Upper lobe of left lung (tissue), 6 donors: ENCODE measurements at regions not wholly inside any gene's neighbourhood (a gene's known extent, or its start where the extent isn't known, plus 50 kb on each side); places are given as distances from the start of the nearest gene placed in this dataset.
A peak's percentile ranks its signal among the peaks of the same experiment; 100 is the strongest.

ENCODE experiments used
- ATAC-seq, 2 donors: fragments of 200-7000 bp; cut with Tn5 transposase; one replicate each; pipeline ENCODE4 v1.9.1; 2022; ENCODE audit warnings: mild to moderate bottlenecking in 2 of 2, moderate library complexity in 2 of 2; ENCODE audit not compliant: low FRiP score in 2 of 2
- DNase-seq, 2 donors: peaks; one replicate each; pipeline ENCODE4 v3.0.0-alpha.2; 2019 to 2020
- H3K27ac ChIP-seq, 4 donors: fragments of 200-600 bp; sonication (generic); one replicate each; pipeline ENCODE4 v1.5.1; 2016 to 2019
- H3K27me3 ChIP-seq, 4 donors: fragments of 200-600 bp; sonication (generic); one replicate each; pipeline ENCODE4 v1.5.1; 2017 to 2019
- H3K36me3 ChIP-seq, 4 donors: fragments of 200-600 bp; sonication (generic); one replicate each; pipeline ENCODE4 v1.5.1; 2016 to 2019
- H3K4me1 ChIP-seq, 4 donors: fragments of 200-600 bp; sonication (generic); one replicate each; pipeline ENCODE4 v1.5.1; 2018 to 2019
- H3K4me3 ChIP-seq, 4 donors: fragments of 200-600 bp; sonication (generic); one replicate each; pipeline ENCODE4 v1.5.1; 2017 to 2019; ENCODE audit warnings: mild to moderate bottlenecking in 2 of 4, moderate library complexity in 1 of 4
- H3K9me3 ChIP-seq, 4 donors: fragments of 200-600 bp; sonication (generic); one replicate each; pipeline ENCODE4 v1.5.1; 2018 to 2019
- CTCF ChIP-seq, 6 experiments: fragments of 450-650 bp in 4 of 6; fragments of 200-600 bp in 2 of 6; sonication (generic) in 2 of 6; IDR thresholded peaks; one replicate each; pipeline ENCODE4 v1.5.1; 2016 to 2019; ENCODE audit warnings: antibody characterized with exemption in 6 of 6
- EP300 ChIP-seq, 4 donors: sonication (generic); formaldehyde crosslinking; IDR thresholded peaks; one replicate each; pipeline ENCODE4 v1.5.1; 2017; ENCODE audit warnings: antibody characterized with exemption in 4 of 4, control low read depth in 2 of 4
- POLR2A ChIP-seq, 4 donors: fragments of 450-650 bp; IDR thresholded peaks; one replicate each; pipeline ENCODE4 v1.5.1; 2016 to 2017; ENCODE audit warnings: antibody characterized with exemption in 4 of 4, mild to moderate bottlenecking in 2 of 4
- POLR2AphosphoS5 ChIP-seq, 2 donors: sonication (generic); formaldehyde crosslinking; IDR thresholded peaks; one replicate each; pipeline ENCODE4 v1.5.1; 2017; ENCODE audit warnings: antibody characterized with exemption in 2 of 2
- WGBS, 2 donors: methylation state at CpG; one replicate each; pipeline ENCODE4 v1.1.5; 2017 to 2018; 5-methylcytosine and 5-hydroxymethylcytosine counted together
- donor health status: DM: no; HTN: no; CAD: no; lungs with moderate emphysema.
- donor health status: DM: no; HTN: yes; CAD: no; lungs with severe emphysema.

- peak; percentile 83 to 88 for ATAC-seq
- no peak overlapping the region for H3K27ac ChIP-seq
- no peak for TF ChIP-seq POLR2A (IDR thresholded peaks at IDR 0.05)
- TF ChIP-seq EP300 (IDR thresholded peaks at IDR 0.05), result no peak
- TF ChIP-seq CTCF (IDR thresholded peaks at IDR 0.05), result peak in 4 of 6 experiments; percentile 23 to 67 (median 64)
- no peak for TF ChIP-seq POLR2AphosphoS5 (IDR thresholded peaks at IDR 0.05)
- H3K4me3 ChIP-seq, result no peak overlapping the region
- peak in 1 of 2 donors; percentile 65 for DNase-seq
- peaks cover 0 to 5% (median 0%) of the 10 kb centered on the region in 4 donors for H3K9me3 ChIP-seq
- H3K36me3 ChIP-seq, result no peaks in the 10 kb centered on the region
- H3K4me1 ChIP-seq, result no peaks in the 10 kb centered on the region
- H3K27me3 ChIP-seq, result no peaks in the 10 kb centered on the region
- 43 to 54% methylated on average over 3 of the region's 3 CpGs for WGBS, 2 donors
These were observed 340.2 kb upstream of the CELF2 start for GRCh38 chr10:10677479-10677878.

- H3K4me3 ChIP-seq, result no peak overlapping the region
- no peaks in the 10 kb centered on the region for H3K36me3 ChIP-seq
- no peak for TF ChIP-seq EP300 (IDR thresholded peaks at IDR 0.05)
- TF ChIP-seq POLR2A (IDR thresholded peaks at IDR 0.05), result no peak
- TF ChIP-seq POLR2AphosphoS5 (IDR thresholded peaks at IDR 0.05), result no peak
- TF ChIP-seq CTCF (IDR thresholded peaks at IDR 0.05), result no peak
- ATAC-seq, result peak in 1 of 2 donors; percentile 69
- H3K9me3 ChIP-seq, result no peaks in the 10 kb centered on the region
- no peaks in the 10 kb centered on the region for H3K4me1 ChIP-seq
- 53 to 60% methylated on average over 5 of the region's 5 CpGs for WGBS, 2 donors
- no peaks in the 10 kb centered on the region for H3K27me3 ChIP-seq
- no peak for DNase-seq
- H3K27ac ChIP-seq, result no peak overlapping the region
These were observed 337.2 kb upstream of the CELF2 start for GRCh38 chr10:10680496-10680895.

- no peak for DNase-seq
- Histone ChIP-seq H3K4me3 (no peak overlapping the region), H3K9me3 (no peaks in the 10 kb centered on the region), H3K27ac (no peak overlapping the region), H3K36me3 (no peaks in the 10 kb centered on the region), H3K27me3 (no peaks in the 10 kb centered on the region), H3K4me1 (no peaks in the 10 kb centered on the region)
- ATAC-seq, result no peak
- TF ChIP-seq POLR2AphosphoS5 (IDR thresholded peaks at IDR 0.05) (no peak), CTCF (IDR thresholded peaks at IDR 0.05) (no peak), EP300 (IDR thresholded peaks at IDR 0.05) (no peak), POLR2A (IDR thresholded peaks at IDR 0.05) (no peak)
- 79 to 85% methylated on average over 4 of the region's 4 CpGs for WGBS, 2 donors
These were observed 332.7 kb upstream of the CELF2 start for GRCh38 chr10:10684972-10685371.

GRCh38 chr10:10685566-10685965 is 332.1 kb upstream of the CELF2 start:
- WGBS, 2 donors, result 64 to 91% methylated on average over 1 of the region's 1 CpG
- no peaks in the 10 kb centered on the region for H3K4me1 ChIP-seq
- ATAC-seq, result no peak

More at GRCh38 chr10:10685566-10685965, 332.1 kb upstream of the CELF2 start:
- Histone ChIP-seq H3K36me3 (no peaks in the 10 kb centered on the region), H3K4me3 (no peak overlapping the region), H3K9me3 (no peaks in the 10 kb centered on the region), H3K27ac (no peak overlapping the region), H3K27me3 (no peaks in the 10 kb centered on the region)
- no peak for DNase-seq
- no peak for TF ChIP-seq POLR2AphosphoS5 (IDR thresholded peaks at IDR 0.05)
- no peak for TF ChIP-seq EP300 (IDR thresholded peaks at IDR 0.05)
- TF ChIP-seq CTCF (IDR thresholded peaks at IDR 0.05), result no peak
- TF ChIP-seq POLR2A (IDR thresholded peaks at IDR 0.05), result no peak
